Hematopoietic multipotent progenitor cell treated with erythropoietin and hydrocortisone succinate and interleukin-3 and kit ligand, for 6 days (in vitro differentiated cells): ENCODE measurements at regions not wholly inside any gene's neighbourhood (a gene's known extent, or its start where the extent isn't known, plus 50 kb on each side); places are given as distances from the start of the nearest gene placed in this dataset.

ENCODE experiments used
- DNase-seq: peaks from one replicate; pipeline ENCODE4 v3.0.0-alpha.2; 2015

- no peak for DNase-seq
These were observed 999.2 kb downstream of the ADGRL3 start for GRCh38 chr4:62199291-62199810.

GRCh38 chr4:62196338-62196737, 996.2 kb downstream of the ADGRL3 start:
- DNase-seq, result no peak

GRCh38 chr4:62194342-62194741, 994.2 kb downstream of the ADGRL3 start:
- no peak for DNase-seq

GRCh38 chr4:62193761-62194160, 993.6 kb downstream of the ADGRL3 start:
- no peak for DNase-seq

- DNase-seq, result no peak
These were observed 991.5 kb downstream of the ADGRL3 start for GRCh38 chr4:62191451-62192240.

GRCh38 chr4:62170235-62170634, 970.1 kb downstream of the ADGRL3 start:
- no peak for DNase-seq

GRCh38 chr4:62168681-62169080, 968.6 kb downstream of the ADGRL3 start:
- no peak for DNase-seq

GRCh38 chr4:62162606-62163005, 962.5 kb downstream of the ADGRL3 start:
- DNase-seq, result no peak

GRCh38 chr4:62161446-62161845, 961.3 kb downstream of the ADGRL3 start:
- no peak for DNase-seq

GRCh38 chr4:62159876-62160275, 959.8 kb downstream of the ADGRL3 start:
- DNase-seq, result no peak

GRCh38 chr4:62159306-62159705, 959.2 kb downstream of the ADGRL3 start:
- no peak for DNase-seq

- no peak for DNase-seq
These were observed 956.1 kb downstream of the ADGRL3 start for GRCh38 chr4:62156205-62156604.

- no peak for DNase-seq
These were observed 945.1 kb downstream of the ADGRL3 start for GRCh38 chr4:62145276-62145675.

GRCh38 chr4:62144431-62144830, 944.3 kb downstream of the ADGRL3 start:
- no peak for DNase-seq

- DNase-seq, result no peak
These were observed 935.5 kb downstream of the ADGRL3 start for GRCh38 chr4:62135565-62136156.

GRCh38 chr4:62133977-62134376, 933.9 kb downstream of the ADGRL3 start:
- DNase-seq, result no peak

GRCh38 chr4:62133101-62133897, 933.2 kb downstream of the ADGRL3 start:
- no peak for DNase-seq

- no peak for DNase-seq
These were observed 930.9 kb downstream of the ADGRL3 start for GRCh38 chr4:62131049-62131448.

- no peak for DNase-seq
These were observed 930.5 kb downstream of the ADGRL3 start for GRCh38 chr4:62130637-62131036.

GRCh38 chr4:62130230-62130629, 930.1 kb downstream of the ADGRL3 start:
- no peak for DNase-seq
